Type B pancreatic cell (in vitro differentiated cells): ENCODE measurements at regions not wholly inside any gene's neighbourhood (a gene's known extent, or its start where the extent isn't known, plus 50 kb on each side); places are given as distances from the start of the nearest gene placed in this dataset.
A peak's percentile ranks its signal among the peaks of the same experiment; 100 is the strongest.

Experiments
- DNase-seq: peaks from one replicate; pipeline ENCODE4 v3.0.0; 2021; ENCODE audit warnings: mixed read lengths; ENCODE audit not compliant: unreplicated experiment; ENCODE audit errors: extremely low spot score
- H3K27ac Mint-ChIP-seq: 2 replicates; pipeline ENCODE4 v1.8.0; 2021; ENCODE audit warnings: mild to moderate bottlenecking, mixed read lengths
- H3K27me3 Mint-ChIP-seq: 2 replicates; pipeline ENCODE4 v1.8.0; 2021; ENCODE audit warnings: mixed read lengths
- H3K36me3 Mint-ChIP-seq: 2 replicates; pipeline ENCODE4 v1.8.0; 2021; ENCODE audit warnings: mixed read lengths
- H3K4me1 Mint-ChIP-seq: one replicate; pipeline ENCODE4 v1.8.0; 2021; ENCODE audit warnings: mixed read lengths; ENCODE audit not compliant: unreplicated experiment
- H3K4me3 Mint-ChIP-seq: 2 replicates; pipeline ENCODE4 v1.8.0; 2021; ENCODE audit warnings: mild to moderate bottlenecking, mixed read lengths
- H3K9me3 Mint-ChIP-seq: 2 replicates; pipeline ENCODE4 v1.8.0; 2021; ENCODE audit warnings: mixed read lengths
- TF ChIP-seq, protein P1 (sequence below): fragments of 200-600 bp; sonication (generic); conservative IDR thresholded peaks from 2 replicates; pipeline ENCODE4 v1.5.0; 2021; ENCODE audit warnings: antibody characterized with exemption, mild to moderate bottlenecking

DNA sequence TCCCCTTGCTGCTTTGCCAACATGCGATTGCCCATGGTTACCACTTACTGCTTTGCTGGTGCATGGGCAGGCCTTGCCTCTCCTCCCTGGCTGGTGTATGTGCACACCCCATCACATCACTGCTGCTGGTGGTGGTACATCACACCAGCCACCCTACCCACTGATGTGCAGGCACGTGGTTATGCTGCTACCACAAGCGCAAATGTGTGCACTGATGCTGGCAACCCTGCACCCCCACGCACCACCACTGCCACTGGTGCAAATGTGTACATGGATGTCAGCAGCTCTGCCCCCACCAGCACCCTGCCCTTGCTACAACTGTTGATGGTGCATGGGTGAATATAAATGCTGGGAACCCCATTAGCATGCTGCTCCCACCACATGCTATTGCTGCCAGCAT, 261.7 kb downstream of the AEBP2 start:
- DNase-seq: no peak
- no peaks in the 10 kb centered on the region for H3K4me1 Mint-ChIP-seq
- H3K27ac Mint-ChIP-seq: no peak overlapping the region
- peaks cover 5% of the 10 kb centered on the region for H3K9me3 Mint-ChIP-seq
- no peaks in the 10 kb centered on the region for H3K27me3 Mint-ChIP-seq
- H3K4me3 Mint-ChIP-seq: no peak overlapping the region
- no peaks in the 10 kb centered on the region for H3K36me3 Mint-ChIP-seq
- TF ChIP-seq, protein P1, sequence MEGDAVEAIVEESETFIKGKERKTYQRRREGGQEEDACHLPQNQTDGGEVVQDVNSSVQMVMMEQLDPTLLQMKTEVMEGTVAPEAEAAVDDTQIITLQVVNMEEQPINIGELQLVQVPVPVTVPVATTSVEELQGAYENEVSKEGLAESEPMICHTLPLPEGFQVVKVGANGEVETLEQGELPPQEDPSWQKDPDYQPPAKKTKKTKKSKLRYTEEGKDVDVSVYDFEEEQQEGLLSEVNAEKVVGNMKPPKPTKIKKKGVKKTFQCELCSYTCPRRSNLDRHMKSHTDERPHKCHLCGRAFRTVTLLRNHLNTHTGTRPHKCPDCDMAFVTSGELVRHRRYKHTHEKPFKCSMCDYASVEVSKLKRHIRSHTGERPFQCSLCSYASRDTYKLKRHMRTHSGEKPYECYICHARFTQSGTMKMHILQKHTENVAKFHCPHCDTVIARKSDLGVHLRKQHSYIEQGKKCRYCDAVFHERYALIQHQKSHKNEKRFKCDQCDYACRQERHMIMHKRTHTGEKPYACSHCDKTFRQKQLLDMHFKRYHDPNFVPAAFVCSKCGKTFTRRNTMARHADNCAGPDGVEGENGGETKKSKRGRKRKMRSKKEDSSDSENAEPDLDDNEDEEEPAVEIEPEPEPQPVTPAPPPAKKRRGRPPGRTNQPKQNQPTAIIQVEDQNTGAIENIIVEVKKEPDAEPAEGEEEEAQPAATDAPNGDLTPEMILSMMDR: no peak

- Mint-ChIP-seq H3K36me3 (no peaks in the 10 kb centered on the region), H3K27me3 (no peaks in the 10 kb centered on the region), H3K4me1 (no peaks in the 10 kb centered on the region), H3K4me3 (no peak overlapping the region), H3K9me3 (peaks cover 13% of the 10 kb centered on the region), H3K27ac (no peak overlapping the region)
- DNase-seq: no peak
- TF ChIP-seq, protein P1: no peak
Observed at GRCh38 chr12:19704966-19705365, 265.7 kb downstream of the AEBP2 start.

GRCh38 chr12:19706936-19707335, 267.6 kb downstream of the AEBP2 start:
- peaks cover 4% of the 10 kb centered on the region for H3K4me1 Mint-ChIP-seq
- no peaks in the 10 kb centered on the region for H3K27me3 Mint-ChIP-seq
- peaks cover 13% of the 10 kb centered on the region for H3K9me3 Mint-ChIP-seq
- TF ChIP-seq, protein P1: no peak
- no peak for DNase-seq
- no peak overlapping the region for H3K4me3 Mint-ChIP-seq
- H3K36me3 Mint-ChIP-seq: no peaks in the 10 kb centered on the region
- H3K27ac Mint-ChIP-seq: no peak overlapping the region

DNA sequence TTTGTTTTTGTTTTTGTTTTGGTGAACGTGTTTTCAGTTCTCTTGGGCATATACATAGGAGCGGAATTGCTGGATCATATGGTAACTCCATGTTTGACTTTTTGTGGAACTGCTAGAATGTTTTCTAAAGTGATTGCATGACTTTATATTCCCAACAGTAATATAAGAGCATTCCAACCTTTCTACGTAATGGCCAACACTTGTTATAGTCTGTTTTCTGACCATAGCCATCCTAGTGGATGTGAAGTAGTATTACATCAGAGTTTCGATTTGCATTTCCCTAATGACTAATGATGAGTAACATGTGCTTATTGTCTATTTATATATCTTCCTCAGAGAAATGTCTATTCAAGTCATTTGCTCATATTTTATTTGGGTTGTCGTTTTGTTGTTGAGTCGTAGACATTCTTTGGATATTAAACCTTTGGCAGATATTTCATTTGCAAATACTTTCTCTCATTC, 268.7 kb downstream of the AEBP2 start:
- H3K27ac Mint-ChIP-seq: no peak overlapping the region
- DNase-seq: no peak
- no peak overlapping the region for H3K4me3 Mint-ChIP-seq
- peaks cover 18% of the 10 kb centered on the region for H3K9me3 Mint-ChIP-seq
- H3K4me1 Mint-ChIP-seq: peaks cover 4% of the 10 kb centered on the region
- H3K36me3 Mint-ChIP-seq: no peaks in the 10 kb centered on the region
- TF ChIP-seq, protein P1: peak; percentile 51
- H3K27me3 Mint-ChIP-seq: no peaks in the 10 kb centered on the region

DNA sequence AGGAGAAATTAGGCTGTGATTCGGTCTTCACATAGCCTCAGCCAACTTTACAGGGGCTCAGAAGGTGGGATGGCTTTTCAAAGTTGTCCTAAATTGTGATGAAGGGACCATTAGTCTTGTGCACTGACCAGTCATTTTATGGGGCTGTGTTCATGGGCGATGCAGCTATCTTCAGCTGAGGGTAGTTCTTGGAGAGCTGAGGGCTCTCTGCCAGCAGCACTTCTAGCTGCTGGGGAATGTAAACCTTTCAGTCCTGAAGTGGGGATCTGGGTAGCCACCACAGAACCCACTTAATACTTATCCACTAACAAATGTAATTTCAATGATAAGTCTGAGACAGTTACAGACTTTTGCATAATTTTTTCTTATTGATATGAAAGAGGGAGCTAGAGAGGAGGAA, 270.6 kb downstream of the AEBP2 start:
- Mint-ChIP-seq H3K4me1 (peaks cover 4% of the 10 kb centered on the region), H3K4me3 (no peak overlapping the region), H3K27me3 (no peaks in the 10 kb centered on the region), H3K9me3 (peaks cover 18% of the 10 kb centered on the region), H3K27ac (no peak overlapping the region), H3K36me3 (peaks cover 3% of the 10 kb centered on the region)
- no peak for DNase-seq
- TF ChIP-seq, protein P1: no peak
